Coronary artery (tissue), 2 donors: ENCODE measurements at regions not wholly inside any gene's neighbourhood (a gene's known extent, or its start where the extent isn't known, plus 50 kb on each side); places are given as distances from the start of the nearest gene placed in this dataset.

Experiments
- DNase-seq: peaks from one replicate; pipeline ENCODE4 v3.0.0-alpha.2; 2017; ENCODE audit warnings: low spot score
- H3K27ac ChIP-seq, 2 donors: fragments of 200-600 bp; sonication (generic); one replicate each; pipeline ENCODE4 v1.5.1; 2016 to 2019
- H3K4me3 ChIP-seq: fragments of 200-600 bp; sonication (generic); 2 replicates; pipeline ENCODE4 v1.5.1; 2016; ENCODE audit warnings: mild to moderate bottlenecking, moderate library complexity
- TF ChIP-seq, protein P1 (sequence below): fragments of 200-600 bp; sonication (generic); IDR thresholded peaks from one replicate; pipeline ENCODE4 v1.5.1; 2019; ENCODE audit warnings: antibody characterized with exemption

- DNase-seq: no peak
- TF ChIP-seq, protein P1, sequence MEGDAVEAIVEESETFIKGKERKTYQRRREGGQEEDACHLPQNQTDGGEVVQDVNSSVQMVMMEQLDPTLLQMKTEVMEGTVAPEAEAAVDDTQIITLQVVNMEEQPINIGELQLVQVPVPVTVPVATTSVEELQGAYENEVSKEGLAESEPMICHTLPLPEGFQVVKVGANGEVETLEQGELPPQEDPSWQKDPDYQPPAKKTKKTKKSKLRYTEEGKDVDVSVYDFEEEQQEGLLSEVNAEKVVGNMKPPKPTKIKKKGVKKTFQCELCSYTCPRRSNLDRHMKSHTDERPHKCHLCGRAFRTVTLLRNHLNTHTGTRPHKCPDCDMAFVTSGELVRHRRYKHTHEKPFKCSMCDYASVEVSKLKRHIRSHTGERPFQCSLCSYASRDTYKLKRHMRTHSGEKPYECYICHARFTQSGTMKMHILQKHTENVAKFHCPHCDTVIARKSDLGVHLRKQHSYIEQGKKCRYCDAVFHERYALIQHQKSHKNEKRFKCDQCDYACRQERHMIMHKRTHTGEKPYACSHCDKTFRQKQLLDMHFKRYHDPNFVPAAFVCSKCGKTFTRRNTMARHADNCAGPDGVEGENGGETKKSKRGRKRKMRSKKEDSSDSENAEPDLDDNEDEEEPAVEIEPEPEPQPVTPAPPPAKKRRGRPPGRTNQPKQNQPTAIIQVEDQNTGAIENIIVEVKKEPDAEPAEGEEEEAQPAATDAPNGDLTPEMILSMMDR: no peak
- Histone ChIP-seq H3K4me3 (no peak overlapping the region), H3K27ac (no peak overlapping the region)
Measured at GRCh38 chr12:58463051-58463450, 457.3 kb downstream of the LRIG3 start.

- Histone ChIP-seq H3K27ac (no peak overlapping the region), H3K4me3 (no peak overlapping the region)
- TF ChIP-seq, protein P1: no peak
- DNase-seq: no peak
Measured at GRCh38 chr12:58465418-58465817, 454.9 kb downstream of the LRIG3 start.

DNA sequence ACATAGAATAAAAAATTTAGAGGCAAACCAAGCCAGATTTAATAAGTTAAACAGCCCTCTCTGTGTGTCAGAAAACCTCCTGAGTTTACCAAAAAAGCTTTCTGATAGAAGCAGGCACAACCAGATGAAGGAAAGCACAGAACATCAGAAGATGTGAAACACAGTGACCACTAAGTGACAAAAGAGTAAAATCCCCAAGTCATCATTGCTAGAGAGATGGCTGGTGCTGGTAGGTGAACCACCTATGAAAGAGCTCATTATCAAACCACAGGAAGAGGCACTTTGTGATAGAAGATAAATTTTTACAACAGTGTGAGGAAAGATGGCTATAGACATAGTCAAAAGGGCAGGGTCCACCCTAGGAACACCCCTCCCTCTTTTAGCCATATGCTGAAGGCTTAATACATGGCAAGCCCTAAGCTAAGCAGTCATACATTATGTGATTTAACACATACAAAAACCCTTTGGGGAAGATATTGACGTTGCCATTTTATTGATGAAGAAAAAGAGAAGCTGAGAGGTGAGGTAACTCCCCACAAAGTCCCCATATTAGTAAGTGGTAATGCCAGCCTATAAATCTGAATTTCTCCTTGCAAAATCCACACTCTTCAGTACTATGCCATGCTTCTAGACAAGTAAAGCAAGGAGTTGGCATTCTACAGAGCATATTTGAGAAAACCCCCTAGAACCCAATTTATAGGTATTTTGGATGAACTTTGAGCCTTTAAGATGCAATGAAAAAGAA is 449.9 kb downstream of the LRIG3 start:
- TF ChIP-seq, protein P1: no peak
- no peak overlapping the region for H3K27ac ChIP-seq
- no peak overlapping the region for H3K4me3 ChIP-seq
- no peak for DNase-seq

DNA sequence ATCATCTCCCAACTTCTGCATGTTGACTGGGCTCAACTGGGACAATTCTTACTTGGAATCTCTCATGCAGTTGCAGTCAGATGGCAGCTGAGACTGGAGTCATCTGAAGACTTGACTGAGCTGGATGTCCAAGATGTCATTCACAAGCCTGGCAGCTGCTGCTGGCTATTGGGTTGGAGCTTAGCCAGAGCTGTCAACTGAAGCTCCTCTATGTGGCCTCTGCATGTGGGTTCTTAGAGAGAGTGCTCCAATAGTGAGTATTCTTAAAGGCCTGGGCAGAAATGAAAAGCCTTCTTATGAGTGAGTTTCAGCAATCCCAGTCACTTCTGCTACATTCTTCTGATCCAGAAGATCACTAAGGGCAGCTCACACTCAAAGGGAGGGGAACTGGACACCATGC is 440.9 kb downstream of the LRIG3 start:
- DNase-seq: no peak
- Histone ChIP-seq H3K4me3 (no peak overlapping the region), H3K27ac (no peak overlapping the region)
- TF ChIP-seq, protein P1: no peak

DNA sequence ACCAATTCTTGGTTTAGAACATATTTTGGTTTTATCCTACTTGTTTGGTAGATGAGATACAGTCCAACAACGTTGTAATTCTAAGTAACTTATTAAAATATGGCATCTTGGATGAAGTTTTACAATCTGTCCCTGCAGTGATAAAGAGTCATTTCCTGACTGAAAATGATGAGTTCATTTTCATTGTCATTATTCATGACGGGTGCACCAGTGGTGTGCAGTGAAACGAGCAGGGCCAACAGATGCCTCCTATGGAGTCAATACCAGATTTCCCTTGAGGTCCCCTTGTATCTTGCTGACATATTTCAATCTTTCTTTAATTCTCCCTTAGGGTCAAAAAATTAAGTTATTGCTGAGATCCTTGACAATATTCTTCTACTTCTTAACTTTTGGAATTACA is 438.5 kb downstream of the LRIG3 start:
- DNase-seq: no peak
- Histone ChIP-seq H3K27ac (no peak overlapping the region), H3K4me3 (no peak overlapping the region)
- TF ChIP-seq, protein P1: no peak

- TF ChIP-seq, protein P1: no peak
- Histone ChIP-seq H3K27ac (no peak overlapping the region), H3K4me3 (no peak overlapping the region)
- DNase-seq: no peak
Measured at GRCh38 chr12:58487255-58487654, 433.0 kb downstream of the LRIG3 start.

DNA sequence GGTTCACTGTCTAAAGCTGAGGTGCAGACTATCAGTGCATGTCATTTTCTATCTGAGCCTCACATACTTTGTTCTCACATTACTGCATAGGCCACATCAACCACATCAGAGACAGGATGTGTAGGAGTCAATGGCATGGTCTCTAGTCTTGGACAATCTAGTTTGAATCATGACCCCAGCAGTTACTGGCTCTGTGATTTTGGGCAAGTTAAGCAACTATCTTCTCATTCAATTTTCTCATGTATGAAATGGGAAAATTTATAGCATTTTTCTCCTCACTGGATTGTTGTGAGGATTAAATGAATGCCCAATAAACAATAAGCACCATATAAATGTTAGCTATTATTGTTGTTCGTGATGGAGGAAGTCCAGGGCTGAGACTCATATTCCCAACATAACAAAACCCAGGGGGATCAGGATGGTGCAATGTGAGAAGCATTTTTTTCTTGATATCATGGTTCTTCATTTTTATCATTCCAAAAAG is 432.6 kb downstream of the LRIG3 start:
- H3K27ac ChIP-seq: no peak overlapping the region
- TF ChIP-seq, protein P1: no peak
- H3K4me3 ChIP-seq: no peak overlapping the region
- no peak for DNase-seq
